ENCODE measurements at regions not wholly inside any gene's neighbourhood (a gene's known extent, or its start where the extent isn't known, plus 50 kb on each side); places are given as distances from the start of the nearest gene placed in this dataset.

GRCh38 chr6:108767418-108768165 is 80.6 kb upstream of the ARMC2 start:
- Histone ChIP-seq H3K27me3 (no peaks in the 10 kb centered on the region), H3K9me3 (ENCODE audit: low read depth) (no peaks in the 10 kb centered on the region), H3K4me3 (no peak overlapping the region), H2AFZ (no peak overlapping the region), H3K4me1 (ENCODE audit: insufficient read depth) (no peaks in the 10 kb centered on the region), H3K79me2 (no peaks in the 10 kb centered on the region), H3K9me2 (replicated peaks; ENCODE audit: insufficient read depth) (no peaks in the 10 kb centered on the region), H3K36me3 (replicated peaks; ENCODE audit: insufficient read depth, low read depth) (no peaks in the 10 kb centered on the region), H3K27ac (no peak overlapping the region), H3K4me2 (no peak overlapping the region), H4K20me1 (ENCODE audit: insufficient read depth, poor library complexity, severe bottlenecking) (no peaks in the 10 kb centered on the region)
- WGBS (ENCODE audit: low lambda C conversion rate, missing lambda C conversion rate): 87% methylated on average over 7 of the region's 7 CpGs
- TF ChIP-seq CTCF (IDR thresholded peaks at IDR 0.05; ENCODE audit: poor library complexity) (no peak), EZH2 (IDR thresholded peaks at IDR 0.05; ENCODE audit: borderline replicate concordance) (no peak), EZH2phosphoT487 (IDR thresholded peaks at IDR 0.05; ENCODE audit: low read depth, severe bottlenecking, unreplicated experiment) (no peak)
- DNase-seq (ENCODE audit: low spot score): no peak

GRCh38 chr6:108768166-108768555 is 80.1 kb upstream of the ARMC2 start:
- Histone ChIP-seq H3K9me2 (replicated peaks; ENCODE audit: insufficient read depth) (no peaks in the 10 kb centered on the region), H3K9me3 (ENCODE audit: low read depth) (no peaks in the 10 kb centered on the region), H3K4me2 (no peak overlapping the region), H4K20me1 (ENCODE audit: insufficient read depth, poor library complexity, severe bottlenecking) (no peaks in the 10 kb centered on the region), H3K27ac (no peak overlapping the region), H2AFZ (no peak overlapping the region), H3K4me1 (ENCODE audit: insufficient read depth) (no peaks in the 10 kb centered on the region), H3K36me3 (replicated peaks; ENCODE audit: insufficient read depth, low read depth) (no peaks in the 10 kb centered on the region), H3K4me3 (no peak overlapping the region), H3K27me3 (no peaks in the 10 kb centered on the region), H3K79me2 (no peaks in the 10 kb centered on the region)
- TF ChIP-seq EZH2 (IDR thresholded peaks at IDR 0.05; ENCODE audit: borderline replicate concordance): no peak
- no peak for TF ChIP-seq CTCF (IDR thresholded peaks at IDR 0.05; ENCODE audit: poor library complexity)
- no peak for TF ChIP-seq EZH2phosphoT487 (IDR thresholded peaks at IDR 0.05; ENCODE audit: low read depth, severe bottlenecking, unreplicated experiment)
- 80% methylated on average over 1 of the region's 1 CpG for WGBS (ENCODE audit: low lambda C conversion rate, missing lambda C conversion rate)
- no peak for DNase-seq (ENCODE audit: low spot score)

- H3K9me3 ChIP-seq (ENCODE audit: low read depth): no peaks in the 10 kb centered on the region
- no peak for DNase-seq (ENCODE audit: low spot score)
- H3K4me1 ChIP-seq (ENCODE audit: insufficient read depth): no peaks in the 10 kb centered on the region
- no peak overlapping the region for H3K4me2 ChIP-seq
- WGBS (ENCODE audit: low lambda C conversion rate, missing lambda C conversion rate): 98% methylated on average over 10 of the region's 10 CpGs
- H3K9me2 ChIP-seq (replicated peaks; ENCODE audit: insufficient read depth): no peaks in the 10 kb centered on the region
- no peaks in the 10 kb centered on the region for H4K20me1 ChIP-seq (ENCODE audit: insufficient read depth, poor library complexity, severe bottlenecking)
- H2AFZ ChIP-seq: no peak overlapping the region
- H3K36me3 ChIP-seq (replicated peaks; ENCODE audit: insufficient read depth, low read depth): no peaks in the 10 kb centered on the region
- no peak overlapping the region for H3K27ac ChIP-seq
- H3K27me3 ChIP-seq: no peaks in the 10 kb centered on the region
- TF ChIP-seq EZH2 (IDR thresholded peaks at IDR 0.05; ENCODE audit: borderline replicate concordance): no peak
- no peak for TF ChIP-seq EZH2phosphoT487 (IDR thresholded peaks at IDR 0.05; ENCODE audit: low read depth, severe bottlenecking, unreplicated experiment)
- no peak for TF ChIP-seq CTCF (IDR thresholded peaks at IDR 0.05; ENCODE audit: poor library complexity)
- H3K4me3 ChIP-seq: no peak overlapping the region
- no peaks in the 10 kb centered on the region for H3K79me2 ChIP-seq
Measured at GRCh38 chr6:108768792-108769524, 79.3 kb upstream of the ARMC2 start.

Measured in hepatocyte (in vitro differentiated cells).